NCI-H510A treated with DMSO at 0.1 percent for 48 hours (cell line): ENCODE measurements at regions not wholly inside any gene's neighbourhood (a gene's known extent, or its start where the extent isn't known, plus 50 kb on each side); places are given as distances from the start of the nearest gene placed in this dataset.
"Not testable (repeated sequence)": the region's sequence is repeated elsewhere in the genome, so short reads cannot be mapped to it uniquely, and the experiment has no call there.

Source experiments
- DNase-seq: peaks from one replicate; lab custom pipeline; 2025; lab: John Stamatoyannopoulos, UW

DNA sequence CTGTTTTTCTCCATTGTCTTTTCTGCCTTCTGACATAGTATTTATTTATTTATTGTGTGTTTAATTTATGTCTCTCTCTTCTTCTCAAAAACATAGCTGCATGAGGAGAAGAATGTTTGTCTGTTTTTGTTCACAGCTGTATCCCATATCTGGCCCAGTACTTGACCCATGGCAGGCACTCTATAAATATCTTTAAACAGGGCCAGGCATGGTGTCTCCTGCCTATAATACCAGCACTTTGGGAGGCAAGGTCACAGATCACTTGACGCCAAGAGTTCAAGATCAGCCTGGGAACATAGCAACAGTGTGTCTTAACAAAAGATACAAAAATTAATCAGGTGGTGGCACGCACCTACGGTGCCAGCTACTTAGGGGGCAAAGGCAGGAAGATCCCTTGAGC is 361.3 kb upstream of the KLHL29 start:
- DNase-seq: no peak

GRCh38 chr2:23026671-23027070 is 358.3 kb upstream of the KLHL29 start:
- DNase-seq: no peak

GRCh38 chr2:23027396-23027795 is 357.6 kb upstream of the KLHL29 start:
- no peak for DNase-seq

- DNase-seq: no peak
Measured at GRCh38 chr2:23028106-23028505, 356.9 kb upstream of the KLHL29 start.

DNA sequence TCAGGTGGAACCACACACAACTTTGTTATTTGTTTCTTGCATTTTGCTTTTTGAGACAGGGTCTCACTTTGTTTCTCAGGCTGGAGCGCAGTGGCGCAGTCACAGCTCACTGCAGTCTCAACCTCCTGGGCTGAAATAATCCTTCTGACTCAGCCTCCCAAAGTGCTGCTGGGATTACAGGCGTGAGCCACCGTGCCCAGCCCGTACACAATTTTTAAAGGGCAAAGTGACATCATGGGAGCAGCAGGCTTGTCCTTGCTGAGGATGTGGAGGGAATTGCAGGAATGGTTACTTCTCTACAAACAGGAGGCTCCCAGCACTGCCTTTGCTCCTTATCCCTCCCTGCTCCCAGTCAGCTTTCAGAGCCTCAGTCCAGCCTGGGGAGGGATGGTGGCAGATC is 355.9 kb upstream of the KLHL29 start:
- DNase-seq: peak; percentile 5

- no peak for DNase-seq
Measured at GRCh38 chr2:23029951-23030350, 355.0 kb upstream of the KLHL29 start.

GRCh38 chr2:23034996-23035395 is 350.0 kb upstream of the KLHL29 start:
- DNase-seq: no peak

GRCh38 chr2:23036629-23037028 is 348.4 kb upstream of the KLHL29 start:
- no peak for DNase-seq

- DNase-seq: no peak
Measured at GRCh38 chr2:23037596-23037995, 347.4 kb upstream of the KLHL29 start.

GRCh38 chr2:23041443-23041842 is 343.5 kb upstream of the KLHL29 start:
- DNase-seq: no peak

DNA sequence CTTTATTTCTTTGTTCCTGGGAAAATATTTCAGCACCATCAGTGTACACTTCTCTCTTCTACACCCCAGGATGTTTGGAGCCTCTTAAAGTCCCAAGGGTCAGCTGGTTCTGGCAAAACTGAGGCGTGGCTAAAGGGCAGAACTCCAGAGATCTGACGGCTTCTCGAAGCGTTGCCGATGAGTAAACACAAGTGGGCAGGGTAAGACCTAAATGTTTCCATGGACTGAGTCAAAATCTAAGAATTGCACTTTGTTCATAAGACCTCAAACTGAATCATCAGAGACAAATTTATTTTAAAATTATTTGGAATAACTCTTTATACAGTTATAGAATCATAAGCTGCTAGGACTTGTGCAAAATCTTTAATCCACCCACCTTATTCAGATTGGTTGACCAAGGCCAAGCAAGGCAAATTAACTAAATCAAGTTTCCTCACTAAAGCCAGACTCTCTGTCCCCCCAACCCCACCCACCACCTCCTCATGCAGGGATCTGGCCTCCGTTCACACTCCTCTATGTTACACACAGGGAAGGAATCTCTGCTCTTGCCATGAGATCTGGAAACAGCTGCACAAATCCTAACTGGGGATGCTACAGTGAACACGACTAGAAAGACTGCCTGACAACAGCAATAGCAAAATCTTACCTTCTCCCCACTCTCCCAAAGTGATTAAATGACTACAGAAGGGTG is 342.6 kb upstream of the KLHL29 start:
- DNase-seq: no peak

DNA sequence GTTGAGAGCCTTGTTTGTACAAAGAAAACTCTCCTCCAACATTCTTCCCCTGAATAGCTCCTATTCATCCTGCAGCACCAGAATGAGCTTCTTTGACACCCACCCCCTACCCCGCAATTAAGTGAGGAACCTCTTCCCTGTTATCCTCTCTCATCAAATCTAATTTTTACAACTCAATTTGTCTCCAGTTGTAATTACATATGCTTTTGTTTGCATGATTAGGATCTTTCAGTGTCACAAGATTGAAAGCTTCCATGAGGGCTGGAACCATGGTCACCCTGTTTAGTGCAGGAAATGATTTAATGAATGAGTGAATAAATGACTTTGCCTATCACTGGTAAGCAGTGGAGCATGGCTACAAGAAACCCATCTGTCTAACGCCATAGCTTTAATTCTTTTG is 334.6 kb upstream of the KLHL29 start:
- DNase-seq: no peak

DNA sequence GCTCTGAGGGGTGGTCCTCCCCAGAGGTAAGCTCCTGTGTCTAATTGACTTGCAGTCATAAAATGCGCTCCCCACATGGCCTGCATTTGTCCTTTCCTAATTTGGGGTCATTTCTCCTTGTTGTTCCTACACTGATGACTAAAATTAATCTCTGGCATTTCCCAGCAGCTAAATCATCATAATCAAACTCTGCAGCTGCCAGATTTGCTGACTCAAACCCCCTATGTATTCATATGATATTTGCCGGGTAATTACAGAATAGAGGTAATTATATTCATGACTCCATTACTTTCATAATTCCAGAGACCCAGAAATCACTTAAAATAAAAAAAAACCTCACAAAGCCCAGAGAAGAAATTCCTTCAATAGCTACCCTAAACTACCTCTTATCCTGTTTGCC is 331.4 kb upstream of the KLHL29 start:
- DNase-seq: no peak

GRCh38 chr2:23055251-23055650 is 329.7 kb upstream of the KLHL29 start:
- DNase-seq: peak; percentile 16

DNA sequence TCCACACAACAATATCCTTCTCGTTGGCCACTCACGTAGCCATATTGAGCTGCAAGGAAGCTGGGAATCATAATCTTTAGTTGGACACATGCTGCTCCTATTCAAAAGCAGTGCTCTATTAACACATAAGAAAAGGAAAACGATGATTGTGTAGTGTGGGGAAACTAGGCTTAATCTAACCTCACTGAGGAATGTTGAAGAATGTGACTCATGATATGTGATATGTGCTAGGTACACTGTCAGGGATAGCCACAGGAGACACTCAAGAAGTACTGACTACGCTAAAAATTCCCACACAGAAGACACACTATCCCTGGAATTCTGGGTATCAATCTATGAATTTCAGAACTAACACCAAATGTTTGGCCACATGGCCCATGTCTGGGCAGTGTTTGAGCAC is 328.1 kb upstream of the KLHL29 start:
- DNase-seq: not testable (repeated sequence)

DNA sequence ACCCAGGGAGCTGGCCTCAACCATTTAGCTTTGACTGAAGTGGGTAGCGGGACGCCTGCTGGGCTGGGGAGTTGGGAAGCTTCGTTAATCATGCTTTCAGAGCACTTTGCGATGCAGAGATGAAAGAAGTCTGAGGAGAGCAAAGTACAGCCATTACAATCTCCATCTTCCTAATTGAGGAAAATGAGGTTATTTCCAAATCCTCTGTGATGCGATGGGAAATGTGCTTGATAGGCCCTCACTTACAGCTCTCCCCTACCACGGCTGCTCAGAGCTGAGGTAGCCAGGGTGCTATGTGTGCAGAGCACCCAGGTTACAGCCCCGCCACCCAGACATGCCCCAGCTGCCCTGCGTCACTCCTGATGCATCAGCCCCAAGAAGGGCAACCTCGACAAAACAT is 326.5 kb upstream of the KLHL29 start:
- no peak for DNase-seq

GRCh38 chr2:23065210-23065609 is 319.8 kb upstream of the KLHL29 start:
- DNase-seq: no peak

DNA sequence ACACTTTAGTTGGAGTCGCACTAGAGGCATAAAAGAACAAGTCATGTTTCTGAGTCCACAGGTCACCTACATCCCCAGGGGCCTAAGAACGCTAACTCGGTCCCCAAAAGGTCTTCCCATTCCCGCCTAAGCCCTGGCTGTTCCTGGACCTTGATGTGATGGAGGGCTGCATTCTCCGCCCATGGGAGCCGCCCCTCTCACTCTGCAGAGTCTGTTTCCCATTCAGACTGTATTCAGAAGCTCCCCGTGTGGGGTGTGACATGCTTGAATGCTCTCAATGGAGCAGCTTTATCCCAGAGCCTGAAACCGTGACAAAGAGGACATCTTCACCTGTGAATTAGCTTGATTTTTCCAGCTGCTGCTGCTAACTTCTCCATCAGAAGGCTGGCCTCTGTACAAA is 319.0 kb upstream of the KLHL29 start:
- DNase-seq: no peak

- no peak for DNase-seq
Measured at GRCh38 chr2:23066686-23067085, 318.3 kb upstream of the KLHL29 start.

GRCh38 chr2:23069156-23069555 is 315.8 kb upstream of the KLHL29 start:
- no peak for DNase-seq

DNA sequence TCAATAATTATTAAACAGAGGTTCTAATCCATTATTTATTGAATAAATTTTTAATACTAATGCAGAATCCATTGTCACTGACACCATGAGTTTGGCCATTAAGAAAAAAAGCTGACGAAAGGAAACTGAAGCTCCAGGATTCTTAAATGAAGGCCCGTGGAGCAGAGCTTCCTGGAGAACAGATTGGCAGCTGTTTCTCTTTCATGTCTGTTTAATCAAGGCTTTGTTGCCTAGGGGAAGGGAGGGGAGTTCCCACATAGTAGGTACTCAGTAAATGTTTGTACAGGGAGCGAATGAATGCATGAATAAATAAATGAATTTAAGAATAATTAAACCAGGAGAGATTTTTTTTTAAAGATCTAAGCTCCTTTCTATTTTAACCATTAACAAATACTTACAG is 315.1 kb upstream of the KLHL29 start:
- DNase-seq: peak; percentile 75

GRCh38 chr2:23073056-23073455 is 311.9 kb upstream of the KLHL29 start:
- DNase-seq: no peak

- DNase-seq: no peak
Measured at GRCh38 chr2:23073671-23074070, 311.3 kb upstream of the KLHL29 start.

GRCh38 chr2:23077596-23077995 is 307.4 kb upstream of the KLHL29 start:
- no peak for DNase-seq
